ENCODE measurements at regions not wholly inside any gene's neighbourhood (a gene's known extent, or its start where the extent isn't known, plus 50 kb on each side); places are given as distances from the start of the nearest gene placed in this dataset.

- in situ Hi-C loops (cut with MboI; ENCODE audit: low pct_ligation_motif_present in 1 of 4, low pct_unique_long_range_greater_than_20kb in 1 of 4, low sequenced_read_pairs in 3 of 4) = loop anchor here (25.0 kb wide), 2 partner anchors 351 to 476 kb away; no protein-coding TSS in a partner anchor
- TF ChIP-seq, protein P1, sequence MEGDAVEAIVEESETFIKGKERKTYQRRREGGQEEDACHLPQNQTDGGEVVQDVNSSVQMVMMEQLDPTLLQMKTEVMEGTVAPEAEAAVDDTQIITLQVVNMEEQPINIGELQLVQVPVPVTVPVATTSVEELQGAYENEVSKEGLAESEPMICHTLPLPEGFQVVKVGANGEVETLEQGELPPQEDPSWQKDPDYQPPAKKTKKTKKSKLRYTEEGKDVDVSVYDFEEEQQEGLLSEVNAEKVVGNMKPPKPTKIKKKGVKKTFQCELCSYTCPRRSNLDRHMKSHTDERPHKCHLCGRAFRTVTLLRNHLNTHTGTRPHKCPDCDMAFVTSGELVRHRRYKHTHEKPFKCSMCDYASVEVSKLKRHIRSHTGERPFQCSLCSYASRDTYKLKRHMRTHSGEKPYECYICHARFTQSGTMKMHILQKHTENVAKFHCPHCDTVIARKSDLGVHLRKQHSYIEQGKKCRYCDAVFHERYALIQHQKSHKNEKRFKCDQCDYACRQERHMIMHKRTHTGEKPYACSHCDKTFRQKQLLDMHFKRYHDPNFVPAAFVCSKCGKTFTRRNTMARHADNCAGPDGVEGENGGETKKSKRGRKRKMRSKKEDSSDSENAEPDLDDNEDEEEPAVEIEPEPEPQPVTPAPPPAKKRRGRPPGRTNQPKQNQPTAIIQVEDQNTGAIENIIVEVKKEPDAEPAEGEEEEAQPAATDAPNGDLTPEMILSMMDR (IDR thresholded peaks at IDR 0.05) = no peak
- TF ChIP-seq POLR2A (IDR thresholded peaks at IDR 0.05) (no peak), EP300 (IDR thresholded peaks at IDR 0.05; ENCODE audit: low read depth) (no peak), POLR2AphosphoS5 (IDR thresholded peaks at IDR 0.05) (no peak)
- H3K4me3 ChIP-seq = no peak overlapping the region
- H3K4me1 ChIP-seq = no peaks in the 10 kb centered on the region
- intact Hi-C loops (cut with DNase I; ENCODE audit: low total_unique reads) = no loop called here
- no peak overlapping the region for H3K27ac ChIP-seq
- peaks cover 6% of the 10 kb centered on the region for H3K27me3 ChIP-seq
- no peaks in the 10 kb centered on the region for H3K36me3 ChIP-seq
- DNase-seq = no peak
- no peaks in the 10 kb centered on the region for H3K9me3 ChIP-seq
Measured at GRCh38 chr1:233788687-233789086, 115.8 kb upstream of the SLC35F3 start.

DNA sequence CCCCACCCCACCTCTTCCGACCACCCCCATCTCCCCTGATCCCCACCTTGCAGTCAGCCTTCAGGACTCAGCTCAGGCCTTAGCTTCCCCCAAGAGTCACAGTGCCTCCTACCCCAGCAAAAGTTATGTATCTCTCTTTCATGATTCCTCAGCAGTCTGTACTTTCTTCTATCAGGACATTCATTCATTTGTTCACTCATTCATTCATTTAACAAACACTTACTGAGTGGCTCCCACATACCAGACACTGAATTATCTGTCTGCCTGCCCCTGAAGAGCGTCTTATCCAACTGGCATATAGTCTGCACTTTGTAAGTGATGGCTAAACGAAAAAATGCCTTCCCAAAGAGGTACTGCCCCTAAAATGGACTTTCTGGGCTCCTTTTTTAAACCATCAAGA is 114.4 kb upstream of the SLC35F3 start:
- WGBS, 2 donors (ENCODE audit: low coverage in 1 of 2) = 66 to 73% methylated on average over 3 of the region's 3 CpGs
- Histone ChIP-seq H3K4me3 (no peak overlapping the region), H3K4me1 (no peaks in the 10 kb centered on the region), H3K9me3 (no peaks in the 10 kb centered on the region), H3K27ac (no peak overlapping the region), H3K36me3 (no peaks in the 10 kb centered on the region), H3K27me3 (peaks cover 6% of the 10 kb centered on the region)
- DNase-seq = no peak
- in situ Hi-C loops (cut with MboI; ENCODE audit: low pct_ligation_motif_present in 1 of 4, low pct_unique_long_range_greater_than_20kb in 1 of 4, low sequenced_read_pairs in 3 of 4) = loop anchor here (10.0 to 25.0 kb wide), 3 partner anchors 353 to 478 kb away; no protein-coding TSS in a partner anchor
- TF ChIP-seq POLR2AphosphoS5 (IDR thresholded peaks at IDR 0.05) (no peak), POLR2A (IDR thresholded peaks at IDR 0.05) (no peak), EP300 (IDR thresholded peaks at IDR 0.05; ENCODE audit: low read depth) (no peak)
- TF ChIP-seq, protein P1 (IDR thresholded peaks at IDR 0.05) = no peak
- intact Hi-C loops (cut with DNase I; ENCODE audit: low total_unique reads) = loop anchor here (5.0 kb wide), 1 partner anchor 348 kb away; no protein-coding TSS in a partner anchor

- intact Hi-C loops (cut with DNase I; ENCODE audit: low total_unique reads) = loop anchor here (5.0 kb wide), 1 partner anchor 349 kb away; no protein-coding TSS in a partner anchor
- no peak overlapping the region for H3K27ac ChIP-seq
- WGBS, 2 donors (ENCODE audit: low coverage in 1 of 2) = 39 to 53% methylated on average over 5 to 8 of the region's 8 CpGs
- TF ChIP-seq POLR2A (IDR thresholded peaks at IDR 0.05) = no peak
- no peak for TF ChIP-seq POLR2AphosphoS5 (IDR thresholded peaks at IDR 0.05)
- TF ChIP-seq EP300 (IDR thresholded peaks at IDR 0.05; ENCODE audit: low read depth) = no peak
- TF ChIP-seq, protein P1 (IDR thresholded peaks at IDR 0.05) = peak; percentile 79 to 90 (median 84)
- H3K27me3 ChIP-seq = peaks cover 6% of the 10 kb centered on the region
- no peaks in the 10 kb centered on the region for H3K9me3 ChIP-seq
- in situ Hi-C loops (cut with MboI; ENCODE audit: low pct_ligation_motif_present in 1 of 4, low pct_unique_long_range_greater_than_20kb in 1 of 4, low sequenced_read_pairs in 3 of 4) = loop anchor here (10.0 to 25.0 kb wide), 3 partner anchors 354 to 479 kb away; no protein-coding TSS in a partner anchor
- peak; percentile 11 for DNase-seq
- no peaks in the 10 kb centered on the region for H3K4me1 ChIP-seq
- no peaks in the 10 kb centered on the region for H3K36me3 ChIP-seq
- H3K4me3 ChIP-seq = no peak overlapping the region
Measured at GRCh38 chr1:233790662-233791371, 113.7 kb upstream of the SLC35F3 start.

DNA sequence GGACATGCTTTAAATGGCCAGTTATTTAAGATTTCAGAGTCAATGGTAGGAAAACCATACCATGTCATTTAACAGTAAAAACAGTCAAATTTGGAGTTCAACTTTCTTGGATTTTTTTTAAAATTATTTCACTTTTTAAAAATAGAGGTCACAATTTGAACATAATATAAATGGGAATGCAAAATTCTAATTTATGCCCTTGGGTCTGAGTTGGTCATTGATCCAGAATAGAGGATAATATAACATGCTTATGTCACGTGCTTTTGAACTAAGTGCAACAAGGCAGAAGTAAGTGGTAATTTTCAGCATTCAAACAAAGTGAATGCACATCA is 113.1 kb upstream of the SLC35F3 start:
- DNase-seq = no peak
- no peak for TF ChIP-seq POLR2AphosphoS5 (IDR thresholded peaks at IDR 0.05)
- TF ChIP-seq POLR2A (IDR thresholded peaks at IDR 0.05) = no peak
- no peak for TF ChIP-seq EP300 (IDR thresholded peaks at IDR 0.05; ENCODE audit: low read depth)
- TF ChIP-seq, protein P1 (IDR thresholded peaks at IDR 0.05) = no peak
- Histone ChIP-seq H3K9me3 (no peaks in the 10 kb centered on the region), H3K4me3 (no peak overlapping the region), H3K4me1 (no peaks in the 10 kb centered on the region), H3K36me3 (no peaks in the 10 kb centered on the region), H3K27ac (no peak overlapping the region), H3K27me3 (peaks cover 6% of the 10 kb centered on the region)
- in situ Hi-C loops (cut with MboI; ENCODE audit: low pct_ligation_motif_present in 1 of 4, low pct_unique_long_range_greater_than_20kb in 1 of 4, low sequenced_read_pairs in 3 of 4) = loop anchor here (10.0 to 25.0 kb wide), 3 partner anchors 354 to 479 kb away; no protein-coding TSS in a partner anchor
- intact Hi-C loops (cut with DNase I; ENCODE audit: low total_unique reads) = loop anchor here (5.0 kb wide), 1 partner anchor 349 kb away; no protein-coding TSS in a partner anchor
- WGBS, 2 donors (ENCODE audit: low coverage in 1 of 2) = 10 to 12% methylated on average over 1 of the region's 1 CpG

Data from transverse colon (tissue), 4 donors.